ENCODE measurements at regions not wholly inside any gene's neighbourhood (a gene's known extent, or its start where the extent isn't known, plus 50 kb on each side); places are given as distances from the start of the nearest gene placed in this dataset.

DNA sequence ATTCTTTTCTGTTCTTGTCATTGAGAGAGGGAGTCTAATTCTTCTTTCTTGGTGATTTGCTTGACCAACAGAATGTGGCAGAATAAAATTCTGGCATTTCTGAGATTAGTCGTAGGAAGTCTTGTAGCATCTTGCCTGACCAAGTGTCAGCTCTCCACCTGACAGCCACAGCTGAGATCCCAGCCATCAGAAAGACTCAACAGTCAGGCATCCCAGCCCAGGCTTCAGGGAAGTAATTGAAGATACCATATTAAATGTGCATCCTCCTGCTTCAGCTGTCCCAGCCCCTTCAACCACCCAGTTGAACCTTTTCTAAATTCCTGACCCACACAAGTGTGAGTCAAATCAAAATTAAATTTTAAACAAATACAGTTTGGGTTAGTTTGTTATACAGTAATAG, 208.3 kb downstream of the PIK3C3 start:
- no peak for TF ChIP-seq POLR2A (IDR thresholded peaks at IDR 0.05)
- TF ChIP-seq, protein P1, sequence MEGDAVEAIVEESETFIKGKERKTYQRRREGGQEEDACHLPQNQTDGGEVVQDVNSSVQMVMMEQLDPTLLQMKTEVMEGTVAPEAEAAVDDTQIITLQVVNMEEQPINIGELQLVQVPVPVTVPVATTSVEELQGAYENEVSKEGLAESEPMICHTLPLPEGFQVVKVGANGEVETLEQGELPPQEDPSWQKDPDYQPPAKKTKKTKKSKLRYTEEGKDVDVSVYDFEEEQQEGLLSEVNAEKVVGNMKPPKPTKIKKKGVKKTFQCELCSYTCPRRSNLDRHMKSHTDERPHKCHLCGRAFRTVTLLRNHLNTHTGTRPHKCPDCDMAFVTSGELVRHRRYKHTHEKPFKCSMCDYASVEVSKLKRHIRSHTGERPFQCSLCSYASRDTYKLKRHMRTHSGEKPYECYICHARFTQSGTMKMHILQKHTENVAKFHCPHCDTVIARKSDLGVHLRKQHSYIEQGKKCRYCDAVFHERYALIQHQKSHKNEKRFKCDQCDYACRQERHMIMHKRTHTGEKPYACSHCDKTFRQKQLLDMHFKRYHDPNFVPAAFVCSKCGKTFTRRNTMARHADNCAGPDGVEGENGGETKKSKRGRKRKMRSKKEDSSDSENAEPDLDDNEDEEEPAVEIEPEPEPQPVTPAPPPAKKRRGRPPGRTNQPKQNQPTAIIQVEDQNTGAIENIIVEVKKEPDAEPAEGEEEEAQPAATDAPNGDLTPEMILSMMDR (IDR thresholded peaks at IDR 0.05) = no peak
